ENCODE measurements at regions not wholly inside any gene's neighbourhood (a gene's known extent, or its start where the extent isn't known, plus 50 kb on each side); places are given as distances from the start of the nearest gene placed in this dataset.

- TF ChIP-seq RAD51 (IDR thresholded peaks at IDR 0.05; ENCODE audit: borderline replicate concordance, low read depth) (no peak), KAT7 (CRISPR knock-in tag; IDR thresholded peaks at IDR 0.05; ENCODE audit: borderline replicate concordance) (no peak), STAG1 (CRISPR knock-in tag; IDR thresholded peaks at IDR 0.05; ENCODE audit: borderline replicate concordance) (no peak)
Observed at GRCh38 chr2:236917164-236917563, 168.5 kb upstream of the COPS8 start (continued).

DNA sequence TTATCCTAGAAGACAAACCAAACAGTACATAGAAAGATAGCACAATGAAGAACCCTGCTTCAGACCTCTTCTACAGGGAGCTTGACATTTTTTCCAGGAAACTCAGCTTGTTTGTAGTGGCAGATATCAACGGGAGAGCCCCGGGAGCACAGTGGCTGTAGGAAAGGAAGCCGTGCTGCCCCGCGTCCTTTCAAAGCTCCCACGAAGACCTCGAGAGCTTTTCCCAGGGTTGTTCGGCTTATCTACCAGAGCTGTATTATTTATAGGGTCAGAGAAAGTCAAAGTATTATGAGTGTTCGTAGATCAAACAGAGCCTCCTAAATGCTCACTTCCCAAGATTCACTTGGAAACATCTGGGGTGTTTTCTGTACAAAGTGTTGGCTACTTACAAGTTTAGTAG lies 167.1 kb upstream of the COPS8 start:
- intact Hi-C loops (cut with micrococcal nuclease) = no loop called here
- FAIRE-seq (no peak), DNase-seq (ENCODE audit: extremely low read depth in 1 of 4, low spot score in 3 of 4) (no peak), ATAC-seq (no peak)
- no TSS peak for BruUV-seq (replicated peaks)
- H3K9me3 ChIP-seq (replicated peaks; ENCODE audit: control insufficient read depth, insufficient read depth, low read depth, low read length) = no peaks in the 10 kb centered on the region
- H3K9ac ChIP-seq (ENCODE audit: insufficient read depth in 1 of 2, low read depth in 2 of 2, low read length in 2 of 2) = no peak overlapping the region
- ChIA-PET POLR2A (no interaction called here), CTCF (ENCODE audit: low intra/inter-chr PET ratio) (no interaction called here)
- no peaks in the 10 kb centered on the region for H3K4me1 ChIP-seq (replicated peaks in 1 of 2; ENCODE audit: control insufficient read depth in 2 of 2, insufficient read depth in 2 of 2, low read length in 2 of 2)
- no peak overlapping the region for H3K4me2 ChIP-seq (ENCODE audit: insufficient read depth, low read length)
- H3K4me3 ChIP-seq = no peak overlapping the region
- no peaks in the 10 kb centered on the region for H3K9me1 ChIP-seq (ENCODE audit: control insufficient read depth, insufficient read depth, low read length)
- H3K79me2 ChIP-seq (ENCODE audit: control insufficient read depth, insufficient read depth, low read length) = no peaks in the 10 kb centered on the region
- TF ChIP-seq BDP1 (IDR thresholded peaks at IDR 0.05; ENCODE audit: insufficient read depth, insufficient read length) (no peak), ZNF740 (CRISPR knock-in tag; IDR thresholded peaks at IDR 0.05) (no peak), ZNF740 (tag; IDR thresholded peaks at IDR 0.05) (no peak), RAD21 (CRISPR knock-in tag; conservative IDR thresholded peaks at IDR 0.05 in 1 of 2, IDR thresholded peaks at IDR 0.05 in 1 of 2) (no peak), TRIM28 (IDR thresholded peaks at IDR 0.05) (no peak), MEF2D (tag; conservative IDR thresholded peaks at IDR 0.05; ENCODE audit: low read depth) (no peak), DACH1 (IDR thresholded peaks at IDR 0.05; ENCODE audit: partially characterized antibody) (no peak), GATAD2B (IDR thresholded peaks at IDR 0.05; ENCODE audit: borderline replicate concordance) (no peak), SNRNP70 (optimal IDR thresholded peaks at IDR 0.05; ENCODE audit: low read depth, low read length) (no peak), ZC3H4 (CRISPR knock-in tag; IDR thresholded peaks at IDR 0.05; ENCODE audit: borderline replicate concordance) (no peak)
- TF ChIP-seq, protein P1, sequence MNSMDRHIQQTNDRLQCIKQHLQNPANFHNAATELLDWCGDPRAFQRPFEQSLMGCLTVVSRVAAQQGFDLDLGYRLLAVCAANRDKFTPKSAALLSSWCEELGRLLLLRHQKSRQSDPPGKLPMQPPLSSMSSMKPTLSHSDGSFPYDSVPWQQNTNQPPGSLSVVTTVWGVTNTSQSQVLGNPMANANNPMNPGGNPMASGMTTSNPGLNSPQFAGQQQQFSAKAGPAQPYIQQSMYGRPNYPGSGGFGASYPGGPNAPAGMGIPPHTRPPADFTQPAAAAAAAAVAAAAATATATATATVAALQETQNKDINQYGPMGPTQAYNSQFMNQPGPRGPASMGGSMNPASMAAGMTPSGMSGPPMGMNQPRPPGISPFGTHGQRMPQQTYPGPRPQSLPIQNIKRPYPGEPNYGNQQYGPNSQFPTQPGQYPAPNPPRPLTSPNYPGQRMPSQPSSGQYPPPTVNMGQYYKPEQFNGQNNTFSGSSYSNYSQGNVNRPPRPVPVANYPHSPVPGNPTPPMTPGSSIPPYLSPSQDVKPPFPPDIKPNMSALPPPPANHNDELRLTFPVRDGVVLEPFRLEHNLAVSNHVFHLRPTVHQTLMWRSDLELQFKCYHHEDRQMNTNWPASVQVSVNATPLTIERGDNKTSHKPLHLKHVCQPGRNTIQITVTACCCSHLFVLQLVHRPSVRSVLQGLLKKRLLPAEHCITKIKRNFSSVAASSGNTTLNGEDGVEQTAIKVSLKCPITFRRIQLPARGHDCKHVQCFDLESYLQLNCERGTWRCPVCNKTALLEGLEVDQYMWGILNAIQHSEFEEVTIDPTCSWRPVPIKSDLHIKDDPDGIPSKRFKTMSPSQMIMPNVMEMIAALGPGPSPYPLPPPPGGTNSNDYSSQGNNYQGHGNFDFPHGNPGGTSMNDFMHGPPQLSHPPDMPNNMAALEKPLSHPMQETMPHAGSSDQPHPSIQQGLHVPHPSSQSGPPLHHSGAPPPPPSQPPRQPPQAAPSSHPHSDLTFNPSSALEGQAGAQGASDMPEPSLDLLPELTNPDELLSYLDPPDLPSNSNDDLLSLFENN (IDR thresholded peaks at IDR 0.05; ENCODE audit: low read depth in 2 of 2, low read length in 2 of 2) = no peak
- in situ Hi-C loops (cut with MboI) = no loop called here
- no peaks in the 10 kb centered on the region for H3K27me3 ChIP-seq (ENCODE audit: control insufficient read depth in 2 of 2, insufficient read depth in 2 of 2, low read length in 2 of 2)
- no peaks in the 10 kb centered on the region for H4K20me1 ChIP-seq (replicated peaks; ENCODE audit: control insufficient read depth, insufficient read depth, low read length)
- no peaks in the 10 kb centered on the region for H3K36me3 ChIP-seq (ENCODE audit: control insufficient read depth, insufficient read depth, low read length)
- no peak overlapping the region for H2AFZ ChIP-seq (ENCODE audit: low read depth, low read length)
- H3K27ac ChIP-seq (ENCODE audit: extremely low read depth, low read depth, low read length) = no peak overlapping the region
- WGBS (ENCODE audit: insufficient coverage, low coverage, missing lambda C conversion rate) = 0% methylated on average over 9 of the region's 9 CpGs

Measured in K562 (cell line).